HL-60 (cell line): ENCODE measurements at regions not wholly inside any gene's neighbourhood (a gene's known extent, or its start where the extent isn't known, plus 50 kb on each side); places are given as distances from the start of the nearest gene placed in this dataset.

Source experiments
- GABPA ChIP-seq: IDR thresholded peaks from 2 replicates; pipeline ENCODE4 v1.6.1; 2012; ENCODE audit warnings: low read depth
- POLR2AphosphoS5 ChIP-seq: IDR thresholded peaks from 2 replicates; pipeline ENCODE4 v1.6.1; 2012; ENCODE audit warnings: low read depth
- SPI1 ChIP-seq: IDR thresholded peaks from 2 replicates; pipeline ENCODE4 v1.6.1; 2012; ENCODE audit warnings: low read depth, mild to moderate bottlenecking, borderline replicate concordance
- TF ChIP-seq, protein P1 (sequence below): IDR thresholded peaks from one replicate; pipeline ENCODE4 v1.5.1; 2011; ENCODE audit warnings: low read length, control low read depth, inconsistent platforms; ENCODE audit not compliant: insufficient read depth
- TF ChIP-seq, protein P2 (sequence below): IDR thresholded peaks from 2 replicates; pipeline ENCODE4 v1.6.1; 2012; ENCODE audit warnings: low read depth; ENCODE audit not compliant: insufficient replicate concordance

DNA sequence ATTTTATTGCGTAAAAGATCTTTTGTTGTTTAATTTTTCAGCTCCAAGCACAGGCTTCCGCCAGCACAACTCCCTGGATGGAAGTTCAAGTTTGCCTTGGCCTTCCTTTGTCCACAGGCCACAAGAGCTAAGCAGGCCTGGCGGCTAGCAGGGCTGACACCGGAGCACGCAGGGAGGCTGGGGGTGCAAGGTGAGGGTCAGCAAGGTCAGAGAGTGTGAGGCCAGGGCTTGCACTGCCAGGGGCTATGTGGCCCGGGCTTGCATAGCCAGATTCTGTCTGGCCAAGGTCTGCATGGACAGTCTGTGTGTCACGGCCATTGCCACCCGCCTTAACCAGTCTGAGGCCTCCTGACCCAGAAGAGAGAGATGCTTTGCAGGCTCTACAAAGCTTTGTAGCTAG is 123.9 kb downstream of the BCOR start:
- TF ChIP-seq, protein P1, sequence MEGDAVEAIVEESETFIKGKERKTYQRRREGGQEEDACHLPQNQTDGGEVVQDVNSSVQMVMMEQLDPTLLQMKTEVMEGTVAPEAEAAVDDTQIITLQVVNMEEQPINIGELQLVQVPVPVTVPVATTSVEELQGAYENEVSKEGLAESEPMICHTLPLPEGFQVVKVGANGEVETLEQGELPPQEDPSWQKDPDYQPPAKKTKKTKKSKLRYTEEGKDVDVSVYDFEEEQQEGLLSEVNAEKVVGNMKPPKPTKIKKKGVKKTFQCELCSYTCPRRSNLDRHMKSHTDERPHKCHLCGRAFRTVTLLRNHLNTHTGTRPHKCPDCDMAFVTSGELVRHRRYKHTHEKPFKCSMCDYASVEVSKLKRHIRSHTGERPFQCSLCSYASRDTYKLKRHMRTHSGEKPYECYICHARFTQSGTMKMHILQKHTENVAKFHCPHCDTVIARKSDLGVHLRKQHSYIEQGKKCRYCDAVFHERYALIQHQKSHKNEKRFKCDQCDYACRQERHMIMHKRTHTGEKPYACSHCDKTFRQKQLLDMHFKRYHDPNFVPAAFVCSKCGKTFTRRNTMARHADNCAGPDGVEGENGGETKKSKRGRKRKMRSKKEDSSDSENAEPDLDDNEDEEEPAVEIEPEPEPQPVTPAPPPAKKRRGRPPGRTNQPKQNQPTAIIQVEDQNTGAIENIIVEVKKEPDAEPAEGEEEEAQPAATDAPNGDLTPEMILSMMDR: no peak
- no peak for TF ChIP-seq SPI1
- TF ChIP-seq, protein P2, sequence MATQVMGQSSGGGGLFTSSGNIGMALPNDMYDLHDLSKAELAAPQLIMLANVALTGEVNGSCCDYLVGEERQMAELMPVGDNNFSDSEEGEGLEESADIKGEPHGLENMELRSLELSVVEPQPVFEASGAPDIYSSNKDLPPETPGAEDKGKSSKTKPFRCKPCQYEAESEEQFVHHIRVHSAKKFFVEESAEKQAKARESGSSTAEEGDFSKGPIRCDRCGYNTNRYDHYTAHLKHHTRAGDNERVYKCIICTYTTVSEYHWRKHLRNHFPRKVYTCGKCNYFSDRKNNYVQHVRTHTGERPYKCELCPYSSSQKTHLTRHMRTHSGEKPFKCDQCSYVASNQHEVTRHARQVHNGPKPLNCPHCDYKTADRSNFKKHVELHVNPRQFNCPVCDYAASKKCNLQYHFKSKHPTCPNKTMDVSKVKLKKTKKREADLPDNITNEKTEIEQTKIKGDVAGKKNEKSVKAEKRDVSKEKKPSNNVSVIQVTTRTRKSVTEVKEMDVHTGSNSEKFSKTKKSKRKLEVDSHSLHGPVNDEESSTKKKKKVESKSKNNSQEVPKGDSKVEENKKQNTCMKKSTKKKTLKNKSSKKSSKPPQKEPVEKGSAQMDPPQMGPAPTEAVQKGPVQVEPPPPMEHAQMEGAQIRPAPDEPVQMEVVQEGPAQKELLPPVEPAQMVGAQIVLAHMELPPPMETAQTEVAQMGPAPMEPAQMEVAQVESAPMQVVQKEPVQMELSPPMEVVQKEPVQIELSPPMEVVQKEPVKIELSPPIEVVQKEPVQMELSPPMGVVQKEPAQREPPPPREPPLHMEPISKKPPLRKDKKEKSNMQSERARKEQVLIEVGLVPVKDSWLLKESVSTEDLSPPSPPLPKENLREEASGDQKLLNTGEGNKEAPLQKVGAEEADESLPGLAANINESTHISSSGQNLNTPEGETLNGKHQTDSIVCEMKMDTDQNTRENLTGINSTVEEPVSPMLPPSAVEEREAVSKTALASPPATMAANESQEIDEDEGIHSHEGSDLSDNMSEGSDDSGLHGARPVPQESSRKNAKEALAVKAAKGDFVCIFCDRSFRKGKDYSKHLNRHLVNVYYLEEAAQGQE: no peak
- TF ChIP-seq POLR2AphosphoS5: no peak
- TF ChIP-seq GABPA: no peak
